Uterus (tissue), 3 donors: ENCODE measurements at regions not wholly inside any gene's neighbourhood (a gene's known extent, or its start where the extent isn't known, plus 50 kb on each side); places are given as distances from the start of the nearest gene placed in this dataset.

ENCODE experiments used
- DNase-seq, 2 donors: peaks; one replicate each; pipeline ENCODE4 v3.0.0-alpha.2; 2019 to 2020
- H3K27ac ChIP-seq, 2 donors: fragments of 200-600 bp; sonication (generic); 1 replicate in 1 of 2; 2 replicates in 1 of 2; pipeline ENCODE4 v1.5.1; 2016 to 2018
- H3K27me3 ChIP-seq, 2 donors: fragments of 200-600 bp; sonication (generic); one replicate each; pipeline ENCODE4 v1.5.1; 2018 to 2019; ENCODE audit warnings: control low read depth in 1 of 2
- H3K36me3 ChIP-seq, 2 donors: fragments of 200-600 bp; sonication (generic); one replicate each; pipeline ENCODE4 v1.5.1; 2019; ENCODE audit warnings: control low read depth in 1 of 2
- H3K4me1 ChIP-seq, 2 donors: fragments of 200-600 bp; sonication (generic); one replicate each; pipeline ENCODE4 v1.5.1; 2018 to 2019; ENCODE audit warnings: control low read depth in 1 of 2
- H3K4me3 ChIP-seq, 2 donors: fragments of 200-600 bp; sonication (generic); 1 replicate in 1 of 2; 2 replicates in 1 of 2; pipeline ENCODE4 v1.5.1; 2018 to 2019; ENCODE audit warnings: mild to moderate bottlenecking in 1 of 2
- H3K9me3 ChIP-seq, 2 donors: fragments of 200-600 bp; sonication (generic); one replicate each; pipeline ENCODE4 v1.5.1; 2019; ENCODE audit warnings: control low read depth in 1 of 2
- POLR2A ChIP-seq, 2 donors: fragments of 450-650 bp; IDR thresholded peaks; one replicate each; pipeline ENCODE4 v1.6.1; 2016; ENCODE audit warnings: antibody characterized with exemption in 2 of 2, mild to moderate bottlenecking in 1 of 2, moderate library complexity in 1 of 2
- intact Hi-C: fragments of 100-400 bp; cut with DNase I; formaldehyde crosslinking; loops from one replicate; pipeline ENCODE4 v1.15.1; 2023; ENCODE audit warnings: low total_unique reads
- TF ChIP-seq, protein P1 (sequence below), 4 experiments: fragments of 200-600 bp in 2 of 4; fragments of 450-650 bp in 2 of 4; sonication (generic) in 2 of 4; IDR thresholded peaks; one replicate each; pipeline ENCODE4 v1.5.1; 2016 to 2019; ENCODE audit warnings: antibody characterized with exemption in 4 of 4, mild to moderate bottlenecking in 2 of 4, moderate library complexity in 1 of 4
- donor health status: DM: yes; HTN: yes; CAD: no.

DNA sequence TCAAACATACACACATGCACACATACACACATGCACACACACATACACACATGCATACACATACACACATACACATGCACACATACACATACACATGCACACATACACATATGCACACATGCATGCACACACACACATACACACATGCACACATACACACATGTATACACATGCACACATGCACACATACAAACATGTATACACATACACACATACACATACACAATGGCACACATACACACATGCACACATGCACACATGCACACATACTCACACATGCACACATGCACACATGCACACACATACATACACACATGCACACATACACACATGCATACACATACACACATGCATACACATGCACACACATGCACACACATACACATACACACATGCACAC, 137.2 kb downstream of the ACKR3 start:
- no peaks in the 10 kb centered on the region for H3K9me3 ChIP-seq
- no peak for TF ChIP-seq POLR2A (IDR thresholded peaks at IDR 0.05)
- TF ChIP-seq, protein P1, sequence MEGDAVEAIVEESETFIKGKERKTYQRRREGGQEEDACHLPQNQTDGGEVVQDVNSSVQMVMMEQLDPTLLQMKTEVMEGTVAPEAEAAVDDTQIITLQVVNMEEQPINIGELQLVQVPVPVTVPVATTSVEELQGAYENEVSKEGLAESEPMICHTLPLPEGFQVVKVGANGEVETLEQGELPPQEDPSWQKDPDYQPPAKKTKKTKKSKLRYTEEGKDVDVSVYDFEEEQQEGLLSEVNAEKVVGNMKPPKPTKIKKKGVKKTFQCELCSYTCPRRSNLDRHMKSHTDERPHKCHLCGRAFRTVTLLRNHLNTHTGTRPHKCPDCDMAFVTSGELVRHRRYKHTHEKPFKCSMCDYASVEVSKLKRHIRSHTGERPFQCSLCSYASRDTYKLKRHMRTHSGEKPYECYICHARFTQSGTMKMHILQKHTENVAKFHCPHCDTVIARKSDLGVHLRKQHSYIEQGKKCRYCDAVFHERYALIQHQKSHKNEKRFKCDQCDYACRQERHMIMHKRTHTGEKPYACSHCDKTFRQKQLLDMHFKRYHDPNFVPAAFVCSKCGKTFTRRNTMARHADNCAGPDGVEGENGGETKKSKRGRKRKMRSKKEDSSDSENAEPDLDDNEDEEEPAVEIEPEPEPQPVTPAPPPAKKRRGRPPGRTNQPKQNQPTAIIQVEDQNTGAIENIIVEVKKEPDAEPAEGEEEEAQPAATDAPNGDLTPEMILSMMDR (IDR thresholded peaks at IDR 0.05): no peak
- no peak for DNase-seq
- no peak overlapping the region for H3K4me3 ChIP-seq
- H3K27me3 ChIP-seq: no peaks in the 10 kb centered on the region
- no peaks in the 10 kb centered on the region for H3K36me3 ChIP-seq
- H3K4me1 ChIP-seq: no peaks in the 10 kb centered on the region
- intact Hi-C loops: no loop called here
- H3K27ac ChIP-seq: no peak overlapping the region

DNA sequence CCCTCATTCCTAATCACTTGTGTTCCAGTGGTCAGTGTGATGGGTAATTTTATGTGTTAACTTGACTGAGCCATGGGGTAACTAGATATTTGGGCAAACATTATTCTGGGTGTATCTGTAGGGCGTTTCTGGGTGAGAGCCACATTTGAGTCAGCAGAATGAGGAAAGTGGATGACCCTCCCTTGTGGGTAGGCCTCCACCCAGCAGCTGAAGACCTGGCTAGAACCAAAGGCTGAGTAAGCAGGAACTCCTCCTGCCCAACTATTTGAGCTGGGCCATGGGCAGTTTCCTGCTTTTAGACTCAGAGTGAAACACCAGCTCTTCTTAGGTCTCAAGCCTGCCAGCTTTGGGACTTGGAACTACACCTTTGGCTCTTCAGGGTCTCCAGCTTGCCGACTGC, 141.8 kb downstream of the ACKR3 start:
- no peaks in the 10 kb centered on the region for H3K27me3 ChIP-seq
- intact Hi-C loops: no loop called here
- no peaks in the 10 kb centered on the region for H3K36me3 ChIP-seq
- no peak overlapping the region for H3K27ac ChIP-seq
- DNase-seq: no peak
- H3K4me3 ChIP-seq: no peak overlapping the region
- no peaks in the 10 kb centered on the region for H3K9me3 ChIP-seq
- no peaks in the 10 kb centered on the region for H3K4me1 ChIP-seq
- TF ChIP-seq, protein P1 (IDR thresholded peaks at IDR 0.05): no peak
- TF ChIP-seq POLR2A (IDR thresholded peaks at IDR 0.05): no peak

DNA sequence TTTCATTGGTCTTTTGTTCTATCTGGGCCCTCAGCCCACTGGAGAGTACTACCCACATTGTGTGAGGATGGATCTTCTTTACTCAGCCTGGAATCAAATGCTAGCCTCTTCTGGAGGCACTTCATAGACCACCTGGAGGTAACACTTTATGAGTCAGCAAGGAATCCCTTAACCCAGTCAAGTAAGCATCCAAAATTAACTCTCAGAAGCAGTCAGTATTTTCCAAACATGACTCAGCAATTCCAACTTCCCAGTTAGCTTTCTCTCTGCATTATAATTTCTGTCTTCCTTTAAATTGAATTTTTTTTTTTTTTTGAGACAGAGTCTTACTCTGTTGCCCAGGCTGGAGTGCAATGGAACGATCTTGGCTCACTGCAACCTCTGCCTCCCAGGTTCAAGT, 142.7 kb downstream of the ACKR3 start:
- Histone ChIP-seq H3K9me3 (no peaks in the 10 kb centered on the region), H3K27ac (no peak overlapping the region), H3K4me3 (no peak overlapping the region), H3K4me1 (no peaks in the 10 kb centered on the region), H3K36me3 (no peaks in the 10 kb centered on the region), H3K27me3 (no peaks in the 10 kb centered on the region)
- TF ChIP-seq, protein P1 (IDR thresholded peaks at IDR 0.05): no peak
- TF ChIP-seq POLR2A (IDR thresholded peaks at IDR 0.05): no peak
- DNase-seq: no peak
- intact Hi-C loops: no loop called here

DNA sequence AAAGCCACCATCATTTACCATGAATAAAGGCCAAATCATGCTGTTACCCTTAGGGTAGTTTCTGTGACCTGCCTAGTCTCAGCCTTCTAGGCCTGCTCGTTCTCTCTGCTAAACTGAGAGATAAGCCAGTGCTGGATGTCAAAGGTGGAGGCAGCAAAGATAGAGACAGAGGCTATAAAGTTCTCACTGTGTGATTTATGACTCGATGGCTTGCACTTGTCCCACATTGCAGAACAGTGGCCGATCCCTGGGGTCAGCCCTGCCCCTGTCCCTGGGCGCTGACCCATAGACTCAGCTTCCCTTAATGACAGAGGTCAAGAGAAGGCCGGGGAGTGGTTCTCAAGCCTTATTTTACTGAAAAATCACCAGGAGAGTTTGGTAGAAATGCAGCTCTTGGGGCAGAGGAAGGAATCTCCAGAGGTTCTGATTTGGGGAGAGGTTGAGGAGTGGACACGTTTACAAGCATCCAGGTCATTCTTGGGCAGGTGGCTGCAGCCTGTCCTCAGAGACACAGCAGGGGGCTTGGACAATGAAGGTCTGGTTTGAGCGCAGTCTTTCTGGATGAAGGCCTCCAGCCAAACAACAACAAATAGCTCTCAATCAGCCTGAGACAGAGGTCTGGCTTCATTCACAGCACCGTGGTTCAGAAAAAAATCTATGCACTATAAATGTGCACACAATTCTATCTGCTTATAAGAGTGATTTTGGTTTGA, 143.5 kb downstream of the ACKR3 start:
- Histone ChIP-seq H3K27me3 (no peaks in the 10 kb centered on the region), H3K4me1 (no peaks in the 10 kb centered on the region), H3K9me3 (no peaks in the 10 kb centered on the region), H3K36me3 (no peaks in the 10 kb centered on the region), H3K4me3 (no peak overlapping the region), H3K27ac (no peak overlapping the region)
- intact Hi-C loops: no loop called here
- no peak for DNase-seq
- TF ChIP-seq, protein P1 (IDR thresholded peaks at IDR 0.05): no peak
- no peak for TF ChIP-seq POLR2A (IDR thresholded peaks at IDR 0.05)

DNA sequence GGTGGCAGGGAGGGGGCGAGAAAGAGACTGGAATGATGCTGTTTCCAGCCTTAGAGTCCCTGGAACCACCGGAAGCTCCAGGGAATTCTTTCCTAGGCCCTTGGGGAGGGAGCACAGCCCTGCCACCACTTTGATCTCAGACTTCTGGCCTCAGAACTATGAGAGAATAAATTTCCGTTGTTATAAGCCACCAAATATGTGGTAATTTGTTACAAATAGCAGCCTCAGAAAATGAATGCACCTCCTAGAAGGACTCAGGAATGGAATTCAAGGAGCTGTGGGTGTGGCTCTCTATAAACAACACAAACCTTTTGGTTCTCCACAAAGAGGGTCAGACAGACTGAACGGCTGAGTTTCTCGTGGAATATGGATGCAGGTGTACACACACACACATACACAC, 144.5 kb downstream of the ACKR3 start:
- Histone ChIP-seq H3K4me1 (no peaks in the 10 kb centered on the region), H3K9me3 (no peaks in the 10 kb centered on the region), H3K4me3 (no peak overlapping the region), H3K27ac (no peak overlapping the region), H3K36me3 (no peaks in the 10 kb centered on the region), H3K27me3 (no peaks in the 10 kb centered on the region)
- intact Hi-C loops: no loop called here
- TF ChIP-seq POLR2A (IDR thresholded peaks at IDR 0.05): no peak
- TF ChIP-seq, protein P1 (IDR thresholded peaks at IDR 0.05): no peak
- no peak for DNase-seq
